GM21390 (cell line): ENCODE measurements at regions not wholly inside any gene's neighbourhood (a gene's known extent, or its start where the extent isn't known, plus 50 kb on each side); places are given as distances from the start of the nearest gene placed in this dataset.

Experiments
- ATAC-seq: cut with Tn5 transposase; IDR thresholded peaks from one replicate; pipeline ENCODE4 v1.9.1; 2021; ENCODE audit not compliant: unreplicated experiment

- ATAC-seq = no peak
These were observed 647.2 kb downstream of the BNC2 start for GRCh38 chr9:16223074-16223871.

DNA sequence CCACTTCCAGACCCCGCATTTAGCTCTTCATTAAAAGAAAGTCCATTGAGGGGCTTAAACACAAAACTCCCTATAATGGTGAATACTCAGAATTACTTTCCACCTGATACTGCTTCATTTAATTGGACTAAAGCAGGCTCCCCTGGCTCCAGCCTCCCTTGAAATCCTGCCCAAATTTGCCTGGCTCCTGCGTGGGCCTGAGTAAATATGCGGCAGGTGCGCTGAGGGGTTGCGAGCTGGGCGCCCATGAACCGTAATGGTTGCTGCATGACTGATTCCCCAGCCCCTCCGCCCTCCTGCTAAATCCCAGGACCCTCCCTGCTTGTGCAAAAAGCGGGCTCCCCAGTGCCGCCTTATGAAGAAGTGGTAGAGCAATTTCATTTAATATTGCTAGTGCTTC is 639.7 kb downstream of the BNC2 start:
- no peak for ATAC-seq

DNA sequence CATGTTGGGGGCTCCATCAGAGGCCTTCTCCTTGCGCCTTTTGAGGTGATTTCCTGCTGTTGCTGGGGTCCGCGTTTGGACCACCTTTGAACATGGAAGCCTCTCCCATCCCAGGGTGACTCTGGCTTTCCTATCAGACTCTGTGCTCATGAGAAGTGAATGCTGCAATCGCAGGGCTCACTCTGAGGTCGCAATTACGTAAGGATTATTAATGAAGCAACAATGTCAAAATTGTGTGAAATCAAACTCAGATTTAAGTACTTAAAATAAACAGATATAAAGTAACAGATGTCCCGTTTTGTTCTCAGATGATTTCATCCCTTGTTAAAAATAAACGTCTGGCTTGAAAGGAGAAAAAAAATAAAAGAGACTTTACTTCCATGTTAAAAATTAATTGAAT is 634.2 kb downstream of the BNC2 start:
- ATAC-seq = no peak

DNA sequence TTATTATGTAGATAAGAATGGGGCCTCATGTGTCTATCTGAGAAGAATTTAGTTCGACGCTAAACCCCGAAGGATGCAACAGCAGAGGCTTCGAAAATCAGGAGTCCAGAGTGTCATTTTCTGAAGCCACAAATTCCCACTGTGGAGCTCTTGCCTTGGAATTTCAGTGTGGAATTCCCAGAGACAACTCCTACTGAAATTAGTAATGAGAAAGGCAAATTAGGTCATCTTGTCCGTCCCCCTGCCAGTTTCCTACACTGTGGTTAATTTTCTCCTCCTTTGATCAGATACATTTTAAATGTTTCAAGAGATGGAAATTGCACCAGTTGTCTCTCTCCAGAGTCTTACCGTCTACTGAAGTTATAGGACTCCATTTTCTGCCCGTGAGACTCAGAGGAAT is 633.6 kb downstream of the BNC2 start:
- ATAC-seq = no peak

- no peak for ATAC-seq
These were observed 631.8 kb downstream of the BNC2 start for GRCh38 chr9:16238623-16239138.

DNA sequence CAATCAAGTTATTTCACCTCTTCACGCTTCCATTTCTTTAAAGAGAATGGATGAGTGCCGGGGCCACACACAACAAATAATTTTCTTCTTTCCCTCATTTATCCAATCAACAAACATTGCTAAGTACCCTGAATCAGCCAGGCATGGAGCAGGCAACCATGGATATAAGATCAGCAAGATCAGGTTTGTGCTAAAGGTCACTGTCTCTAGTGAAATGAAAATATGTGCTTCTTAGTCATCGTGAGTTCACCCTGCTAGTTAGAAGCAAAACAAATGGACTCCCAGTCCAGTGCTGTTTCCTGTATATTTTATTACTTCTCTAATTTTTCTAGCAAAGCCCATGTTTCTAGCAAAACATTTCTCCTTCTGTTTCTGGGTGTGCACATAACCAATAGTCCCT is 629.2 kb downstream of the BNC2 start:
- no peak for ATAC-seq

DNA sequence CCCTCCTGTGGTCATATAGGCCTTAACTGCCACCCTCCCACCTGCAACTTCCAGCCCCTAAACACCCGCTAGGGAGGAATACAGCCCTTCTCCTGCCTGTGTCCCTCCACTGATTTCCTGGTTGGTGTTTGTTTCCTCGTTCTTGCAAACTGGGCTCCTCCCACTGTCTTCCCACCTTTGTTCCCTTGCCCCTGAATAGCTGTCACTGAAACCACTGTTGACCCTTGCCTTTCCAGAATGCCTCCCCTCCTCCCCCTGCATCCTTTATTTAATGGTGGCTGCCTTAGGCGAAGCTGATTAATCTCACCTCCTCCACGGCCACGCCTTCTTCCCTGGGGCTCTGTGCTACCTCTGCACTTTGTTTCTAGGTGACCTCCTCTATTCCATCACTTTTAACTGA is 626.7 kb downstream of the BNC2 start:
- no peak for ATAC-seq

DNA sequence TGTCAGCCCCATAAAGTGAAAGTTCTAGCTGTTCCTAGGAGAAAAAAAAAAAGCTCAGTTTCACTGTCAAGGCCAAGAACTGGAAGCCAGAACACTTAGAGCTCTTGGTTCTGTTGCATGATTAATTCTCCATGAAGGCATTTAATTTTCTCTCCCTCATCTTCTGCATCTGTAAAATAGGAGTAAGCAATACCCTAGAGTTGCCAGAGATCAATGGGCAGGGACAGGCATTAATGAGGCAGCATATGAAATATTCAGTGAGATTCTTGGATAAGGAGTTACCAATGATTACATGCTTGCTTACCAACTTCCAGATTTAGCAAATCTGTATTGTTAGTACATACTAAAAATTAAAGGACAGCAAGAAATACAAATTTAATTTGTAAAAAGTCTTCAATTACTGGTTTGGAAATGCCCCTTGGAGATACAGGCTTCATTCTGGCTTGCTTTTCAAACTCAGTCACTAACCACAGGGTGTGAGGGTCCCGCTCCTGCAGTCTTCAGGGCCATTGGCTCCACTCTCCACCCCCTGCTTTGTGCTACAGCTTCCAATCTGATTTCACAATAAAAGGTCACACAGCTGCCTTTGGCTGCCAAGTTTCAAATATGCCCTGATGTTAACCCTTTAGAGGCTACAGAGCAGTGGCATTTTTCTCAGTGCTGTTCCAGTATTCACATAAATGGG is 624.6 kb downstream of the BNC2 start:
- ATAC-seq = no peak

- ATAC-seq = no peak
These were observed 623.7 kb downstream of the BNC2 start for GRCh38 chr9:16246785-16247184.

DNA sequence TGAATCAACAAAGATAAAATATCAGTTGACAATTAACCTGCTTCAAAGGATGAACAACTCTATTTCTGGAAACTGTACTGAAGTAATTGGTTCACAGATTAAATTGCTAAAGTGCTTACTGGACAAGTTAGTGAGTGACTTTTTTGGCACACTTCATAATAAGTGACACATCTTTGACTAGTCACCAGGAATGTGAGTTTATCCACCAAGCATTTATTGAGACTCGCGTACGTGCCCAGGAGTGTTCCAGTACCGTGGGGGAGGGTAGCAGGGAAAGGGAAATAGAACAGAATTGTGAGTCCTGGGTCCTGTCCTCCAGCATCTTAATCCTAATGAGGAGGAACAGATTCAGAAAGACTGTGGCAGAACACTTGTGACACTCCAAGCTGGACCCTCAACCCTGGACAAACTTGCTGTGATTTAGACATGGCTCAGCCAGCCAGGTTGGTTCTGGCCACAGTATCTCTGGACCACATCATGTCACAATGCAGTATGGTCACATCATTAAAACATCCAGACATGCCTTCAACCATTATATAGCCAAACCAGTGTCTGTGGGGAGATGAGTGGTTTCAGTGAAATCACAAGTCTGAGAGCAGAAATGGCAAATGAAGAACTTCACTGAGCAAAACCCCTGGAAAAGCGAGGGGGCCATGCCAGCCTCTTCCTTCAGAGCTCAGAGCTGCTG is 623.1 kb downstream of the BNC2 start:
- ATAC-seq = no peak

DNA sequence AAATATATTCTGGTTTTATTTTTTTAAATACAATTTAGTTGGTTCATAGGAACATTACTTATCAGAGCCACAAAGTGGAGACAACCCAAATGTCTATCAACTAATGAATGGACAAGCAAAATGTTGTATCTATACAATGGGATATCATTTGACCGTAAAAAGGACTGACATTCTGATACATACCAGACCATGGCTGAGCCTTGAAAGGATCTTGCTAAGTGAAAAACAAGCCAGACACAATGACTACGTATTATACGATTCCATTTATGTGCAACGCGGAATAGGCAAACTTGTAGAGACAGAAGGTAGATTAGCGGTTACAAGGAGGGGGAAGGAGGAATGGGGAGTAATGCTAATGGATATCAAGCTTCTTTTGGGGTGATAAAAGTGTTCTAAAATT is 621.6 kb downstream of the BNC2 start:
- ATAC-seq = no peak

- no peak for ATAC-seq
These were observed 617.9 kb downstream of the BNC2 start for GRCh38 chr9:16252616-16253015.

- ATAC-seq = no peak
These were observed 615.8 kb downstream of the BNC2 start for GRCh38 chr9:16254674-16255073.

DNA sequence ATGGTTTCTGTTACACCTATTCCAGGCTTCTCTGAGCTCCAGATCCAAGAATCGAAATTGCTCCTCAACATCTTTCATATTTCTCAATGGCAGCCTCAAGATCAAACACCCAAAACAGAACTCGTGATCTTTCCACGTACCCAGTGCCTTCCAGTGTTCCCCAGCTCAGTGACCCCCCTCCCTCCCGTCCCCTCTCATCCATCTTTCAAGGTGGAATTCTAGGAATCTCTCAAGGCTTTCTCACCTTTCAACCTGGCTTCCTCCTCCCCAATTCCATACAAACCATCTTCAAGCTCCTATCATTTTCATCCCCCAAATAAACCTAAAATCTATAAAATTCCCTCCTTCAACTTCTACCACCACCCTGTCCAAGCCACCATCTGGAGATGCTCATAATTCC is 615.3 kb downstream of the BNC2 start:
- ATAC-seq = no peak

GRCh38 chr9:16257604-16258003 is 612.9 kb downstream of the BNC2 start:
- ATAC-seq = no peak

- no peak for ATAC-seq
These were observed 612.3 kb downstream of the BNC2 start for GRCh38 chr9:16258191-16258590.

- no peak for ATAC-seq
These were observed 611.8 kb downstream of the BNC2 start for GRCh38 chr9:16258708-16259107.

- ATAC-seq = no peak
These were observed 607.8 kb downstream of the BNC2 start for GRCh38 chr9:16262477-16263261.

DNA sequence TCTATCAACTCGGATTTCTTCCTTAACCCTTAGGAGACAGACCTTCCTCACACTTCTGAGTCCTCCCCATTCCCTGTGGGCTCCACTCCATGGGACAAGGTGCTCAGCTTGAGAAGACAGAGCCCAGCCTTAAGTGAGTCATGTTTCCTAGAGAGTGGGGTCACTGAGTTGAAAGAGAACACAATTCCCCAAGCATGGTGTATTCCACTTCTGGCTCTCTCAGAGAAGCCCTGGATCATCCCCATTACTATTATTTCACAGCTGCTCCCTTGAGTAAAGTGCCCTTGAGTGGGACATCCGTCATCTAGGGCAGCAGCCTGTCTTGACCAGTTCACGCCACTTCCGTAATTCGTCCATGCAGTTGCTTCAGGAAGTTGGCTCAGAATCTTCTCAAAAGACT is 604.8 kb downstream of the BNC2 start:
- no peak for ATAC-seq

- ATAC-seq = no peak
These were observed 603.7 kb downstream of the BNC2 start for GRCh38 chr9:16266648-16267276.
